HEK293T (cell line): ENCODE measurements at regions not wholly inside any gene's neighbourhood (a gene's known extent, or its start where the extent isn't known, plus 50 kb on each side); places are given as distances from the start of the nearest gene placed in this dataset.

Experiments used
- BHLHE40 ChIP-seq: fragments of 450-650 bp; IDR thresholded peaks from 2 replicates; pipeline ENCODE4 v1.6.1; 2016; ENCODE audit warnings: mild to moderate bottlenecking, moderate library complexity, borderline replicate concordance
- FOXK2 ChIP-seq: fragments of 450-650 bp; IDR thresholded peaks from 2 replicates; pipeline ENCODE4 v1.6.1; 2016; ENCODE audit warnings: mild to moderate bottlenecking
- SUZ12 ChIP-seq: fragments of 450-650 bp; IDR thresholded peaks from 2 replicates; pipeline ENCODE4 v1.6.1; 2016; ENCODE audit warnings: mild to moderate bottlenecking
- TF ChIP-seq, protein P1 (sequence below): fragments of 450-650 bp; IDR thresholded peaks from 2 replicates; pipeline ENCODE4 v1.6.1; 2016

DNA sequence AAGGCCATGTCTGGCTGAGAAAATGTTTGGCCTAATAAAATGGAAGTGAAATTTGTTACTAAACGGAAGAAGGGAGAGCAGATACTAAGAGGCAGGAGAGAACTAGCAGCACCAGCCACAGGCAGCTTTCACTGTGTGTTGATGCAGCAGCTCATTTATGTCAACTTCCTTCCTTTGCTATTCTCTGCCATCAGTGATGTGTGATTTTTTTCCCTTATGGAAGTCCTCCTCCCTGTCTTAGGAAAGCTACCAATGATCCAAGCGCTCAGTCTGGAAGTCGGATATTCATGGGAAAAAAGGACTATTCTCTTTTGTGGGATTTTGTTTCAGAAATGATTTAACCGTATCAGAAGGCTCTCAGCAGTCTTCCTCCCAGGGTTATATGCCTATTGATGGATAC is 1629.2 kb downstream of the CDH8 start:
- TF ChIP-seq, protein P1, sequence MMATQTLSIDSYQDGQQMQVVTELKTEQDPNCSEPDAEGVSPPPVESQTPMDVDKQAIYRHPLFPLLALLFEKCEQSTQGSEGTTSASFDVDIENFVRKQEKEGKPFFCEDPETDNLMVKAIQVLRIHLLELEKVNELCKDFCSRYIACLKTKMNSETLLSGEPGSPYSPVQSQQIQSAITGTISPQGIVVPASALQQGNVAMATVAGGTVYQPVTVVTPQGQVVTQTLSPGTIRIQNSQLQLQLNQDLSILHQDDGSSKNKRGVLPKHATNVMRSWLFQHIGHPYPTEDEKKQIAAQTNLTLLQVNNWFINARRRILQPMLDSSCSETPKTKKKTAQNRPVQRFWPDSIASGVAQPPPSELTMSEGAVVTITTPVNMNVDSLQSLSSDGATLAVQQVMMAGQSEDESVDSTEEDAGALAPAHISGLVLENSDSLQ: no peak
- TF ChIP-seq SUZ12 (no peak), BHLHE40 (no peak), FOXK2 (no peak)
